Retinal pigment epithelial cell (primary cell): ENCODE measurements at regions not wholly inside any gene's neighbourhood (a gene's known extent, or its start where the extent isn't known, plus 50 kb on each side); places are given as distances from the start of the nearest gene placed in this dataset.
"Not testable (repeated sequence)": the region's sequence is repeated elsewhere in the genome, so short reads cannot be mapped to it uniquely, and the experiment has no call there.

Experiments
- DNase-seq: peaks from one replicate; pipeline ENCODE4 v3.0.0-alpha.2; 2010; ENCODE audit warnings: low read depth
- H3K4me3 ChIP-seq: 2 replicates; pipeline ENCODE4 v1.5.1; 2011; ENCODE audit warnings: mild to moderate bottlenecking, low read length, control low read depth, moderate library complexity
- CTCF ChIP-seq: conservative IDR thresholded peaks from 2 replicates; pipeline ENCODE4 v1.5.1; 2011; ENCODE audit warnings: low read depth, low read length, control low read depth, inconsistent platforms

- no peak for DNase-seq
- no peak for TF ChIP-seq CTCF
Measured at GRCh38 chr16:62755938-62756337, 719.7 kb upstream of the CDH8 start.

DNA sequence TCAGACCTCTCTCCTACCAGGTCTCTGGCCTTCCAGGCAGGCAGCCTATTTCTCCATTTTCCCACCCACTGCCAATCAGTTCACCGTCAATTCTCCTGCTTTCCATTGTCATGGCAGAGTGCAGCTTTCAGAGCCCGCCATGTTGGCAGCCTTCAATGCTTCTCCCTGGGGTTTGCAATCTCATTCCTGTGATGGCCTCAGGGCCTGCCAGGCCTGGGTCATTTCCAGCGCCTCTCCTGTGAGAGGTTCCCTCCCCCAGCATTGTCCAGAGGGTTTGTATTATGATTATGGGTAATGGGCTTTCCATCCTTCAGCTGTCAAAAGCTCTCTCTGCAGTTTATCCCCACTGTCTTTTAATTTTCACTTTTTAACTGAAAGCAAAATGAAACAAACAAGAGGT, 716.6 kb upstream of the CDH8 start:
- DNase-seq = no peak
- no peak for TF ChIP-seq CTCF
- no peak overlapping the region for H3K4me3 ChIP-seq

More at GRCh38 chr16:62755938-62756337, 719.7 kb upstream of the CDH8 start:
- no peak overlapping the region for H3K4me3 ChIP-seq

- no peak overlapping the region for H3K4me3 ChIP-seq
- DNase-seq = no peak
- TF ChIP-seq CTCF = no peak
Measured at GRCh38 chr16:62751218-62751617, 715.0 kb upstream of the CDH8 start.

DNA sequence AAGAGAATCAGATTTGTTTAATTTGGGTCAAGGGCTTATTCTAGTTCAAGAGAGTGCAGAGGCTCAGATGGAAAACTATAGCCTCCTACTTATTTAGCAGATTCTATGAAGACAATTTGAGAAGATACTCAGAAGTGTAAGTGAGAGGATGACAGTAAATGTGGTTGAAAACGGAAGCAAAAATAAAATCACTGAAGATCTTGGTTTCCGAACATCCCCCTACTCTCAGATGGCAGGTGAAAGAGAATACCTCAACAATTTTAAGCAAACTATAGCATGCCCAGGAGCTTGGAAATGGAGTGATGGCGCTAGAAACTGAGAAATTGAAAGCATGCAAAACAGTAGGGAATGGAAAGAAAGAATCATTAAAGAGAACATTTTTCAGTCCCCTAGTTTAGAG, 705.5 kb upstream of the CDH8 start:
- TF ChIP-seq CTCF = no peak
- H3K4me3 ChIP-seq = no peak overlapping the region
- DNase-seq = no peak

GRCh38 chr16:62738666-62739460, 702.6 kb upstream of the CDH8 start:
- no peak for DNase-seq
- TF ChIP-seq CTCF = no peak
- no peak overlapping the region for H3K4me3 ChIP-seq

DNA sequence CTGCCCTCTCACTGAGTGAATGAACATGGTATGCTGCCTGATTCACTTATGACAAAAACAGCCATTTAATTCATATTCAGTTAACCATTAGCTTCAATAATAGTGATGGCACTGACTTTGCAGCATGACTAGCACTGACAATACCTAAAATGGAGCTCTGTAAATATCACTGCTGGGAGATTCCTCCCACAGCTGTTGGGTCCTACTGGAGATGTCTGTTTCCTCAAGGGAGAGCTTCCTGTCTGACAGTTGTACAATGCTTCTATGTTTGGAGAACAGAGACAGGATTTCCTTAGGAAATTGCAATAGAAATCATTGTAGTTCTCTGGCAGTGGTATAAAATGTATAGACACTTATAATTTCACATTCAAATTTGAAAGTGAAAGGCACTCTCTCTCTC, 695.9 kb upstream of the CDH8 start:
- DNase-seq = no peak
- TF ChIP-seq CTCF = no peak
- H3K4me3 ChIP-seq = no peak overlapping the region

DNA sequence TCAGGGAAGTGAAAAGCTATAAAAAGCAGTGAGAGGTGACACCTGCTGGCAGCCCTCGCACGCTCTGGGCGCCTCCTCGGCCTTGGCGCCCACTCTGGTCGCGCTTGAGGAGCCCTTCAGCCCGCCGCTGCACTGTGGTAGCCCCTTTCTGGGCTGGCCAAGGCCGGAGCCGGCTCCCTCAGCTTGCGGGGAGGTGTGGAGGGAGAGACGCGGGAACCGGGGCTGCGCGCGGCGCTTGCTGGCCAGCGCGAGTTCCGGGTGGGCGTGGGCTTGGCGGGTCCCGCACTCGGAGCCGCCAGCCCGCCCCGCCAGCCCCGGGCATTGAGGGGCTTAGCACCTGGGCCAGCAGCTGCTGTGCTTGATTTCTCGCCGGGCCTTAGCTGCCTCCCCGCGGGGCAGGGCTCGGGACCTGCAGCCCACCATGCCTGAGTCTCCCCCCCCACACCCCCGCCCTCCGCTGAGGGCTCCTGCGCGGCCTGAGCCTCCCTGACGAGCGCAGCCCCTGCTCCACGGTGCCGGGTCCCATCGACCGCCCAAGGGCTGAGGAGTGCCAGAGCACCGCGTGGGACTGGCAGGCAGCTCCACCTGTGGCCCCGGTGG, 688.5 kb upstream of the CDH8 start:
- DNase-seq, H3K4me3 ChIP-seq: not testable (repeated sequence)
